T-helper 2 cell treated with Interferon-gamma antibody and Interleukin-4, amounts not matched to agents 100 ng/mL and 5 ng/mL, for 36 hours (primary cell): ENCODE measurements at regions not wholly inside any gene's neighbourhood (a gene's known extent, or its start where the extent isn't known, plus 50 kb on each side); places are given as distances from the start of the nearest gene placed in this dataset.
"Not testable (repeated sequence)": the region's sequence is repeated elsewhere in the genome, so short reads cannot be mapped to it uniquely, and the experiment has no call there.

Source experiments
- intact Hi-C: fragments of 100-400 bp; cut with micrococcal nuclease; formaldehyde crosslinking; loops from one replicate; pipeline ENCODE4 v1.15.1; 2023

- intact Hi-C loops, result not testable (repeated sequence)
Observed at GRCh38 chr9:118695249-118695648, 674.0 kb downstream of the BRINP1 start.

- intact Hi-C loops, result no loop called here
Observed at GRCh38 chr9:118701985-118702384, 667.2 kb downstream of the BRINP1 start.

DNA sequence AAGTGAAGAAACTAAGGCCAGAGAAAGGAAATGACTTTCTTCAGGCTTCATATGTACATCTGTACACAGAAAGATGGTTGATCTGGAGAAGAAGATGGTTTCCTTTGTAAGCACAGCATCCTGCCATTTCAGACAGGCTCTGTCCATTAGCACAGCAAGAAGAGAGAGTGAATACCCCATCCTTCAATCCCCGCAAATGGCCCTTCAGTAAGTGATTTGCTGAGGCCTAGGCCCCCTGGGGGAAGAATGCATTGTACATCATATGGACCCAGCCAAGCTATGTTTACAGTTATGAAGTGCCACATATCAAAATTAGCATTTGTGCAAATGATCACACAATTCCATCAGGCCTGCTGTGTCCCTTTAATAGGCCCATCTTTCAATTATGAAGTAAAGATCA lies 657.4 kb downstream of the BRINP1 start:
- intact Hi-C loops, result no loop called here

DNA sequence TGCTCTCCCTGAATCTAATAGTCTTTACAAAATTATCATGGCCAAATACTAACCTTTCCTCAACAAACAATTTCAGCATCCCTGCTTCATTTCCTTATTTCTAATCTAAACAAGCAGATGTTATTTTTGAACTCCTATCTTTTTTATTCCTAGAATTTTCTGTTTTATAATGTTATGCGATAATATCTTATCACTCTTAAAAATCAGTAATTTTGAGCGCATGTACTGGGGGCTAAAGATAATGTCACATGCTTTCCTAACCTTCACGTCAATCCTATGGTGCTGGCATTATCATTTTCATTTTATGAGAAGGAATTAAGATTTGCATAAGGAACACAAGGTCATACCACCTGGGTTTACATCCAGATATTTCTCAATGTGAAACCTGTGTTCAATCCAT lies 648.0 kb downstream of the BRINP1 start:
- intact Hi-C loops, result no loop called here

GRCh38 chr9:118721923-118722322 lies 647.3 kb downstream of the BRINP1 start:
- intact Hi-C loops, result no loop called here

DNA sequence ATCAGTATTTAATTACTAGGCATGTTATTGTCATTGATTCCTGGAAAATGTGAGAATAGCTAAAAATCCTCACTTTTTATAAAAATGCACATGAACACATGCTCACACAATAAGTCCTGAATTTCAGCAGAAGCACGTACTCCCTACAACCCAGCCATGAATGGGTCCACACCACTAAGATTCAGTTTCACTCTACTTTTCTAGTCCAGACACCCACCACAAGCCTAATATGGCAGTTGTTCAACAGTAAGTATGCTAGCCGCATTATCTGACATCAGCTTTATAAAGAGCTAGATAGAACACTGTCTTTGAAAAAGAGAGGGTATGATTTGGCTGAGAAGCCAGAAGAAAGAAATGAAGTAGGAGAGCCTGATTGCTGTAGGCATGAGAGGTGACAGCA lies 639.3 kb downstream of the BRINP1 start:
- intact Hi-C loops, result no loop called here

GRCh38 chr9:118732998-118733397 lies 636.2 kb downstream of the BRINP1 start:
- intact Hi-C loops, result no loop called here

DNA sequence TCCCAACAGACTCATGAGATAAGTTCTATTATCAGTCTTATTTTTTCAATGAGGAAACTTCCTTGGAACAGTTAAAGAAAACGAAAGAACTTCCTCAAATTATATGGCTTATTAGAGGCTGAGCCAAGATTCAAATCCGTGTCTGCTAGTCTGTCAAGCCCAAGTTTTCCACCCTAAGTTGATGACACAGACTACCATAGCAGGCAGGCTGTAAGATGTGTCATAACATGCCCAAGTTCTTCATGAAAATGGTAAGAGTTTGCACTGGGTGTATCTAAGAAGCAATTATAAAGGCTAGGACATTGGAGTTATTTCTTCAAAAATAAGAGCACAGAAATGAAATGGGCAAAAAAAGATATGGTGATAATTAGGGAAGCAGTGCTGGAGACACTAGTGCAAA lies 634.5 kb downstream of the BRINP1 start:
- intact Hi-C loops, result no loop called here

- intact Hi-C loops, result no loop called here
Observed at GRCh38 chr9:118736406-118736805, 632.8 kb downstream of the BRINP1 start.

DNA sequence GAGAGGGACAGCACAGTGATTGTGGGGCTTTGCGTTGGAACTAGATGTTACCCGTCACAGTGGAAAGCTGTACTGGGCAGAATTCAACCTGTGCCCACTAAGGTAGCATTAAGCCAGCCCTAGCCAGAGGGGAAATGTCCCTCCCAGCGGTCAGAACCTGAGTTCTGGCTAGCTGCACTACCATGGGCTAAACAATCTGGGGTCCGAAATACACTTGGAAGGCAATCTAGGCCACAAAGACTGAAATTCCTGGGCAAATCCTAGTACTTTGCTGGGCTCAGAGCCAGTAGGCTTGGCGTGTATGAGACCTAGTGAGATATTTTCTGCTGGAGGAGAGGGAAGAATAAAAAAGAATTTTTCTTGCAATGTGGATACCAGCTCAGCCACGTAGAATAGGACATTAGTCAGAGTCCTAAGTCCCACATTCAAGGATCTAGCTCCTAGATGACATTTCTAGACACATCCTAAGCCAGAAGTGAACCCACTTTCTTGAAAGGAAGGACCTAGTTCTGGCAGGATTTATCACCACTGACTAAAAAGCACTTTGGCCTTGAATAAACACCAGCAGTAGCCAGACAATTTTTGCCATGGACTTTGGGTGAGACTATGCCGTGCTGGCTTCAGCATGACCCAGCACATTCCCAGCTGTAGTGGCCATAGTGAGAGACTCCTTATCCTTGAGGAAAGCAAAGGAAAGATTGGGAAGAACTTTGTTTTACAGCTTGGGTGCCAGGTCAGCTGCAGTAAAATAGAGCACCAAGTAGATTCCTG lies 618.0 kb downstream of the BRINP1 start:
- intact Hi-C loops, result no loop called here

DNA sequence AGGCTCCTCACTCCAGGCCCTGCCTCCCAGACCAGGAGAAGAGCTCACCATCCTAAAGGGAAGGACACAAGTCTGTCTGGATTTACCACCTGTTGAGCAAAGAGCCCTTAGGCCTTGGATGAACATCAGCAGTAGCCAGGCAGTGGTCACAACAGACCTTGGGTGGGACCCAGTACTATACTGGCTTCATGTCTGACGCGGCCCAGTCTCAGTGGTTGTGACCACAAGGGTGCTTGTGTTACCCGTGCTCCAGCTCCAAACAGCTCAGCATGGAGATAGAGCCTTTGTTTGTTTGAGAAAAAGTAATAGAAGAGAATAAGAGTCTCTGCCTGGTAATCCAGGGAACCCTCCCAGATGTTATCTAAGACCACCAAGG lies 617.4 kb downstream of the BRINP1 start:
- intact Hi-C loops, result no loop called here

GRCh38 chr9:118761016-118761790 lies 608.0 kb downstream of the BRINP1 start:
- intact Hi-C loops, result no loop called here

- intact Hi-C loops, result no loop called here
Observed at GRCh38 chr9:118767571-118767970, 601.7 kb downstream of the BRINP1 start.

DNA sequence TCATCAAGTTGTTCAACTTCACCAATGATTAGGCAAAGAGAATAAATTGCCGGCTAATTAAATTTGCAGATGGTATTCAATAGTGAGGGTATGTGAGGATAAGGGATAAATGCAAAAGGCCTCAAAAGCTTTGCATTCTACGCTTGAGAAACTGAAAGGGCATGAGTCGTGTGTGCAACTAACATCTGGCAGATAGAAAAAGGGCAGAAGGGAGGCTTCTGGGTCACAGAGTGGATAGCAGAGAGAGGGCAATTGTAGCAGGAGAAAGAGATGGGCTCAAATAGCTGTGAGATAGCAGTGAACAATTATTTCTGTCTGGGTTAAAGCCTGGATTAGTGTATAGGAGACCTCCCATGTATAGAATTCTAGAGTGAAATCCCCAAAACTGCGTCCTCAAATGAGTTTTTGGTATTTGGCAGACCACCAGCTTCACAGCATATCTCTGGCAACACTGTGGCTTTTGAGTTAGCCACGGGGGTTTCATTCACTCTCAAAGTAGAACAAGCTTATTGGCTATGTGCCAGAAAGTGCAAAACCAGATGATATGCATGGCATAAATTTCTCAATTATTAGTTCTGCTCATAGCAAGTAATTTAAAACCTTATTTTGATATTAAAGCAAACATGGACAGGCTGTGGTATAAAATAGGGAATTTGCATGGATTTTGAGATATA lies 586.3 kb downstream of the BRINP1 start:
- intact Hi-C loops, result no loop called here

DNA sequence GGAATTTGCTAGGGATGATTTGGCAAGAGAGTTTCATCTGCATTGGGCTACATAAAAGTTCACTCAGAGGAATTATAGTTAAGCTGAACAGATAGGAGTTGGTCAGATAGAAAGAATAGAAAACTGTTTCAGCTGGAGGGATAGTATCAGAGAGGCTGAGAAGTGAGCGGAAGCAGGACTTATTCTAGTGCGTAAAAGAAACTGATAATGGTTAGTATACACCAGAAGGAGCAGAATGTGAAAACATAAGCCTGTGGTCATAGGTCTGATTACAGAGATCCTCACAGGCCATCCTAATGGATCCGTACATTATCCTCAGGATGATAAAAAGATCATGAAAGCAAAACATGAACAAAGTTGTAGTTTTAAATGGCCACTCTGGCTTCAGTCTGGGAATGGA lies 585.2 kb downstream of the BRINP1 start:
- intact Hi-C loops, result no loop called here

GRCh38 chr9:118785456-118785855 lies 583.8 kb downstream of the BRINP1 start:
- intact Hi-C loops, result no loop called here

- intact Hi-C loops, result no loop called here
Observed at GRCh38 chr9:118786877-118787276, 582.4 kb downstream of the BRINP1 start.

DNA sequence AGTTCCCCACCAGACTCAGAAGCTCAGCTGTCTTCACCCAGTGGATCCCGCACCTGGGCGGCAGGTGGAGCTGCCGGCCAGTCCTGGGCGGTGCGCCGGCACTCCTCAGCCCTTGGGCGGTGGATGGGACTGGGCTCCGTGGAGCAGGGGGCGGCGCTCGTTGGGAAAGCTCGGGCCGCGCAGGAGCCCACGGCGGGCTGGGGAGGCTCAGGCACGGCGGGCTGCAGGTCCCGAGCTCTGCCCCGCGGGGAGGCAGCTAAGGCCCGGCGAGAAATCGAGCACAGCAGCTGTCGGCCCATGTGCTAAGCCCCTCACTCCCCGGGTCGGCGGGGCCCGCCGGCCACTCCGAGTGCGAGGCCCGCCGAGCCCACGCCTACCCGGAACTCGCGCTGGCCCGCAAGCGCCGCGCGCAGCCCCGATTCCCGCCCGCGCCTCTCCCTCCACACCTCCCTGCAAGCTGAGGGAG lies 560.0 kb downstream of the BRINP1 start:
- intact Hi-C loops, result no loop called here

DNA sequence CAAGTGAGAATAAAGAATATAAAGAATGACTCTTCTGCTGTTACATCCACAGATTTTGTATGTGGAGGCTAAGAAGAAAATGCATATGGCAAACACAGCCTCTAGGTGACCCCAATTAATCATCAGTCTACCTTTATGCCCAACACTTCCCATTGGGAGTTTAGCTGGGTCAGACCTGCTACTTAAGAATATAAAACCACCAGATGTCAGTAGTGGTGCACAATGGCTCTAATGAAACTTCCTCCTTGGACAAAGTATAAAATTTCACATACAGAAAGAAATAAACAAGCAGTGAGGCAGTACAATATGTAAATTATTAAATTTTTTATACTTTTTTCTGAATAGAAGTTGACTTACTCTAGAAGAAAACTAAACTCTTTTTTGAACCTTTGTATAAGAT lies 539.9 kb downstream of the BRINP1 start:
- intact Hi-C loops, result no loop called here

- intact Hi-C loops, result no loop called here
Observed at GRCh38 chr9:118832371-118832770, 536.9 kb downstream of the BRINP1 start.

DNA sequence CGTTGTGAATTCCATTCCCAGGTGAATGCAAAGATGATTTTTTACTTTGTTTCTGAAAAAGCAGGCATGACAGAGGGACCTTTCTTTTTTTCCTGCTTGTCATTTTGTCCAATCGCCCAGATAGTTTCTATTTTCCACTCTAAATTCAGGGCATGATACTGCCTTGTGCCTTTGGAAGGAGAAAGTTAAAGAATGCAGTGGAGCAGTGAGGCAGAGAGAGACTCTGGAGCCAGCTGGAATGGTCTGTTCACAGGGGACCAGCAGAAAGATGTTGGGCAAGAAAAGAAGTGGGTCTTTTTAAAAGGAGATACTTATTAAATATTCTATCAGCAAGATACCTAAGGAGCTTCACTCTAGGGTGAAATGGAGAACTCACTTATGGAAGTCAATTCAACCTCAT lies 532.3 kb downstream of the BRINP1 start:
- intact Hi-C loops, result no loop called here

DNA sequence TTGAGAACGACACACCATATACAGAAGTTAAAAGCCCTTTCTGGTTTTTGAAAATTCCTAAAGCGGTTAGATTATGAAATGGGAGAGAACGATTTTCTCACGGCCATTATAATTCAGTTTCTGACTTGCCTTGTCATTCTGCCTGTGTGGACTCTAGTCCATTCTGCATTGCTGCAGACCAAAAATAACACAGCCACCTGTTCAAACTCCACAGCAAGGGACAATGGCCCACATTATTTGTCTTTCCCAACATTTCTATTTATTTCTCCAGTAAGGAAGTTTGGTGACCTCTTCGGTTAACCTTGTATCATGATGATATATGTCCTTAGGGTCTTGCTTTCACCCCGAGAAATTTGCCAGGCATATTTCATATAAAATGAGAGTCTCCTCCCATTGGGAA lies 497.7 kb downstream of the BRINP1 start:
- intact Hi-C loops, result no loop called here
